IMR-90 (cell line): ENCODE measurements at regions not wholly inside any gene's neighbourhood (a gene's known extent, or its start where the extent isn't known, plus 50 kb on each side); places are given as distances from the start of the nearest gene placed in this dataset.

Source experiments
- CEBPB ChIP-seq: IDR thresholded peaks from 2 replicates; pipeline ENCODE4 v1.6.1; 2012; ENCODE audit warnings: low read depth, low read length, improper control_type of control experiment
- POLR2A ChIP-seq: IDR thresholded peaks from 2 replicates; pipeline ENCODE4 v1.6.1; 2012; ENCODE audit warnings: mild to moderate bottlenecking, low read depth, low read length
- SMC3 ChIP-seq: fragments of 150-350 bp; IDR thresholded peaks from 2 replicates; pipeline ENCODE4 v1.6.1; 2016; ENCODE audit warnings: low read depth, mild to moderate bottlenecking, antibody characterized with exemption, low read length, moderate library complexity
- TF ChIP-seq, protein P1 (sequence below): fragments of 150-350 bp; IDR thresholded peaks from 2 replicates; pipeline ENCODE4 v1.6.1; 2017; ENCODE audit warnings: mild to moderate bottlenecking, antibody characterized with exemption, low read length, low read depth
- TF ChIP-seq, protein P2 (sequence below): fragments of 150-350 bp; IDR thresholded peaks from 2 replicates; pipeline ENCODE4 v1.6.1; 2016; ENCODE audit warnings: low read depth, mild to moderate bottlenecking, low read length, moderate library complexity, borderline replicate concordance
- TF ChIP-seq, protein P3 (sequence below): conservative IDR thresholded peaks from 2 replicates; pipeline ENCODE4 v1.5.1; 2012; ENCODE audit warnings: mild to moderate bottlenecking, low read depth, low read length, improper control_type of control experiment

DNA sequence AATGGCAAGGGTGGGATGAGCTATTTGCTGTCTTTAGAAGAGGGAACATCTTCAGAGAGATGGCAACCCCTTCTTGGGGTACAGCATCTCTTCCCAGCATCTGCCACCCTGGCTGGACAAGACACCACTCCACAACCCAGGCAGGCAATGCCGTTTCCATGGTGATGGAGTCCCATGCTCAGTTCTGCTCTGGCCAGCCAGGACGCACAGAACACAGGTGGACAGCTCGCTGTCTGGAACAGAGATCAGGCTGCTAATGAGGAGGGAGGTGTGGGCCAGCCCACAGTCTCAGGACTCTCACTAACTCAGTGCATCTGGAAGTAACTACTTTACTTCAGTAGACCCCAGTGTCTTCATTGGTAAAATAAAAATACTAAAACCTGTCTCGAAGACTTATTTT lies 321.0 kb upstream of the CPEB2 start:
- TF ChIP-seq, protein P1, sequence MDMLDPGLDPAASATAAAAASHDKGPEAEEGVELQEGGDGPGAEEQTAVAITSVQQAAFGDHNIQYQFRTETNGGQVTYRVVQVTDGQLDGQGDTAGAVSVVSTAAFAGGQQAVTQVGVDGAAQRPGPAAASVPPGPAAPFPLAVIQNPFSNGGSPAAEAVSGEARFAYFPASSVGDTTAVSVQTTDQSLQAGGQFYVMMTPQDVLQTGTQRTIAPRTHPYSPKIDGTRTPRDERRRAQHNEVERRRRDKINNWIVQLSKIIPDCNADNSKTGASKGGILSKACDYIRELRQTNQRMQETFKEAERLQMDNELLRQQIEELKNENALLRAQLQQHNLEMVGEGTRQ: no peak
- TF ChIP-seq, protein P2, sequence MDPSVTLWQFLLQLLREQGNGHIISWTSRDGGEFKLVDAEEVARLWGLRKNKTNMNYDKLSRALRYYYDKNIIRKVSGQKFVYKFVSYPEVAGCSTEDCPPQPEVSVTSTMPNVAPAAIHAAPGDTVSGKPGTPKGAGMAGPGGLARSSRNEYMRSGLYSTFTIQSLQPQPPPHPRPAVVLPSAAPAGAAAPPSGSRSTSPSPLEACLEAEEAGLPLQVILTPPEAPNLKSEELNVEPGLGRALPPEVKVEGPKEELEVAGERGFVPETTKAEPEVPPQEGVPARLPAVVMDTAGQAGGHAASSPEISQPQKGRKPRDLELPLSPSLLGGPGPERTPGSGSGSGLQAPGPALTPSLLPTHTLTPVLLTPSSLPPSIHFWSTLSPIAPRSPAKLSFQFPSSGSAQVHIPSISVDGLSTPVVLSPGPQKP: no peak
- TF ChIP-seq POLR2A: no peak
- TF ChIP-seq CEBPB: no peak
- TF ChIP-seq, protein P3, sequence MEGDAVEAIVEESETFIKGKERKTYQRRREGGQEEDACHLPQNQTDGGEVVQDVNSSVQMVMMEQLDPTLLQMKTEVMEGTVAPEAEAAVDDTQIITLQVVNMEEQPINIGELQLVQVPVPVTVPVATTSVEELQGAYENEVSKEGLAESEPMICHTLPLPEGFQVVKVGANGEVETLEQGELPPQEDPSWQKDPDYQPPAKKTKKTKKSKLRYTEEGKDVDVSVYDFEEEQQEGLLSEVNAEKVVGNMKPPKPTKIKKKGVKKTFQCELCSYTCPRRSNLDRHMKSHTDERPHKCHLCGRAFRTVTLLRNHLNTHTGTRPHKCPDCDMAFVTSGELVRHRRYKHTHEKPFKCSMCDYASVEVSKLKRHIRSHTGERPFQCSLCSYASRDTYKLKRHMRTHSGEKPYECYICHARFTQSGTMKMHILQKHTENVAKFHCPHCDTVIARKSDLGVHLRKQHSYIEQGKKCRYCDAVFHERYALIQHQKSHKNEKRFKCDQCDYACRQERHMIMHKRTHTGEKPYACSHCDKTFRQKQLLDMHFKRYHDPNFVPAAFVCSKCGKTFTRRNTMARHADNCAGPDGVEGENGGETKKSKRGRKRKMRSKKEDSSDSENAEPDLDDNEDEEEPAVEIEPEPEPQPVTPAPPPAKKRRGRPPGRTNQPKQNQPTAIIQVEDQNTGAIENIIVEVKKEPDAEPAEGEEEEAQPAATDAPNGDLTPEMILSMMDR: no peak
- TF ChIP-seq SMC3: no peak
